ENCODE measurements at regions not wholly inside any gene's neighbourhood (a gene's known extent, or its start where the extent isn't known, plus 50 kb on each side); places are given as distances from the start of the nearest gene placed in this dataset.

- ATAC-seq, result no peak
- DNase-seq, result no peak
- Histone ChIP-seq H3K36me3 (no peaks in the 10 kb centered on the region), H3K4me3 (no peak overlapping the region), H3K4me1 (no peaks in the 10 kb centered on the region), H3K27ac (no peak overlapping the region), H3K9me3 (no peaks in the 10 kb centered on the region), H3K27me3 (no peaks in the 10 kb centered on the region)
- TF ChIP-seq POLR2A (IDR thresholded peaks at IDR 0.05), result no peak
- TF ChIP-seq, protein P1, sequence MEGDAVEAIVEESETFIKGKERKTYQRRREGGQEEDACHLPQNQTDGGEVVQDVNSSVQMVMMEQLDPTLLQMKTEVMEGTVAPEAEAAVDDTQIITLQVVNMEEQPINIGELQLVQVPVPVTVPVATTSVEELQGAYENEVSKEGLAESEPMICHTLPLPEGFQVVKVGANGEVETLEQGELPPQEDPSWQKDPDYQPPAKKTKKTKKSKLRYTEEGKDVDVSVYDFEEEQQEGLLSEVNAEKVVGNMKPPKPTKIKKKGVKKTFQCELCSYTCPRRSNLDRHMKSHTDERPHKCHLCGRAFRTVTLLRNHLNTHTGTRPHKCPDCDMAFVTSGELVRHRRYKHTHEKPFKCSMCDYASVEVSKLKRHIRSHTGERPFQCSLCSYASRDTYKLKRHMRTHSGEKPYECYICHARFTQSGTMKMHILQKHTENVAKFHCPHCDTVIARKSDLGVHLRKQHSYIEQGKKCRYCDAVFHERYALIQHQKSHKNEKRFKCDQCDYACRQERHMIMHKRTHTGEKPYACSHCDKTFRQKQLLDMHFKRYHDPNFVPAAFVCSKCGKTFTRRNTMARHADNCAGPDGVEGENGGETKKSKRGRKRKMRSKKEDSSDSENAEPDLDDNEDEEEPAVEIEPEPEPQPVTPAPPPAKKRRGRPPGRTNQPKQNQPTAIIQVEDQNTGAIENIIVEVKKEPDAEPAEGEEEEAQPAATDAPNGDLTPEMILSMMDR (IDR thresholded peaks at IDR 0.05), result no peak
- intact Hi-C loops (cut with DNase I), result no loop called here
Measured at GRCh38 chr14:29149798-29150197, 383.2 kb downstream of the FOXG1 start.

- ATAC-seq (no peak), DNase-seq (no peak)
- no peaks in the 10 kb centered on the region for H3K27me3 ChIP-seq
- no peak overlapping the region for H3K4me3 ChIP-seq
- TF ChIP-seq POLR2A (IDR thresholded peaks at IDR 0.05), result no peak
- TF ChIP-seq, protein P1 (IDR thresholded peaks at IDR 0.05), result no peak
- 67% methylated on average over 9 of the region's 10 CpGs for WGBS (ENCODE audit: insufficient coverage, low coverage, low lambda C conversion rate, missing lambda C conversion rate)
- no peaks in the 10 kb centered on the region for H3K36me3 ChIP-seq
- no peak overlapping the region for H3K27ac ChIP-seq
- no peaks in the 10 kb centered on the region for H3K9me3 ChIP-seq
- H3K4me1 ChIP-seq, result no peaks in the 10 kb centered on the region
- intact Hi-C loops (cut with DNase I), result no loop called here
Measured at GRCh38 chr14:29150659-29151058, 384.1 kb downstream of the FOXG1 start.

DNA sequence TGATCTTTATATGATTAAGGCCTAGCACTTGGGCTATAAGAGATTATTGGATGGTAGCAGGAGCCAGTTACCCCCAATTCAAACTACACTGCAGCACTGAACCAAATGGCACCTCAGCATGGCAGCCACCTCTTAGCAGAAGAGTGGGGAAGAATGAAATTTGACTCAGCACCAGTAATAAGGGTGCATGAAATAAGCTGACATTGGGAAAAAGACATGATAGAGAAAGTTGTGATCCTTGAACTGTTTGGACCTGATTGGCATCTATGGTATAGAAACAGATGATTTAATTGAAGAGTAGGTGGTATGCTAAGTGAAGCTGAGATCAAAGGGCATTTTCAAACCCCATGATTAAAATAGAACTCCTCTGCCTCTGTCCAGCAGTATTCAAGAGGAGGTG, 389.5 kb downstream of the FOXG1 start:
- intact Hi-C loops (cut with DNase I), result no loop called here
- no peaks in the 10 kb centered on the region for H3K9me3 ChIP-seq
- H3K4me3 ChIP-seq, result no peak overlapping the region
- no peaks in the 10 kb centered on the region for H3K4me1 ChIP-seq
- ATAC-seq (no peak), DNase-seq (no peak)
- no peaks in the 10 kb centered on the region for H3K27me3 ChIP-seq
- TF ChIP-seq POLR2A (IDR thresholded peaks at IDR 0.05), result no peak
- TF ChIP-seq, protein P1 (IDR thresholded peaks at IDR 0.05), result no peak
- H3K27ac ChIP-seq, result no peak overlapping the region
- H3K36me3 ChIP-seq, result no peaks in the 10 kb centered on the region

DNA sequence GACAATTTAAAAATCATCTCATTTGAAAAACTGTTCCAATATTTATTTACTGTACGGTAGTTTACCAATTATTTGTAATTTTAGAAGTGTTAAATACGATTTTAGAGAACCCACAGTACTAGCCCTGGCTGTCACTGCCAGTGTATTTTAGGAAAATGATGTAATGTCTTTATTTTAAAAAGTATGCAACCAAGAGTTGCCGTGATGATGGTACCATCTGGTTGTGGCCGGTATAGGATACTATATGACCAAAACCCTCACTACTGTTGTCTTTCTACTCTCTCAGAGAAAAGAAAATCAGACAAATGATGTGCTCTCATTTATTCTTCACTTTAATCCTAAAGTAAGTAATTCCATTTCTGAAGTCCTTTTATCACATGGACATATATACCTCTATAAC, 395.0 kb downstream of the FOXG1 start:
- no peaks in the 10 kb centered on the region for H3K9me3 ChIP-seq

GRCh38 chr14:29163109-29163508, 396.5 kb downstream of the FOXG1 start:
- intact Hi-C loops (cut with DNase I), result no loop called here
- 30% methylated on average over 2 of the region's 2 CpGs for WGBS (ENCODE audit: insufficient coverage, low coverage, low lambda C conversion rate, missing lambda C conversion rate)

More for the DNA sequence above, 395.0 kb downstream of the FOXG1 start:
- Histone ChIP-seq H3K36me3 (no peaks in the 10 kb centered on the region), H3K4me1 (no peaks in the 10 kb centered on the region), H3K27me3 (no peaks in the 10 kb centered on the region), H3K4me3 (no peak overlapping the region), H3K27ac (no peak overlapping the region)
- intact Hi-C loops (cut with DNase I), result no loop called here
- DNase-seq, result no peak
- TF ChIP-seq, protein P1 (IDR thresholded peaks at IDR 0.05), result no peak
- TF ChIP-seq POLR2A (IDR thresholded peaks at IDR 0.05), result no peak
- no peak for ATAC-seq
- WGBS (ENCODE audit: insufficient coverage, low coverage, low lambda C conversion rate, missing lambda C conversion rate), result 30% methylated on average over 4 of the region's 4 CpGs

More at GRCh38 chr14:29163109-29163508, 396.5 kb downstream of the FOXG1 start:
- H3K4me1 ChIP-seq, result no peaks in the 10 kb centered on the region
- H3K27ac ChIP-seq, result no peak overlapping the region
- no peaks in the 10 kb centered on the region for H3K9me3 ChIP-seq
- TF ChIP-seq, protein P1 (IDR thresholded peaks at IDR 0.05), result no peak
- no peak for TF ChIP-seq POLR2A (IDR thresholded peaks at IDR 0.05)
- DNase-seq (no peak), ATAC-seq (no peak)
- no peaks in the 10 kb centered on the region for H3K36me3 ChIP-seq
- H3K4me3 ChIP-seq, result no peak overlapping the region
- H3K27me3 ChIP-seq, result no peaks in the 10 kb centered on the region
